Esophagus squamous epithelium (tissue), 4 donors: ENCODE measurements at regions not wholly inside any gene's neighbourhood (a gene's known extent, or its start where the extent isn't known, plus 50 kb on each side); places are given as distances from the start of the nearest gene placed in this dataset.

ENCODE experiments used
- POLR2A ChIP-seq, 4 donors: fragments of 450-650 bp; IDR thresholded peaks; one replicate each; pipeline ENCODE4 v1.6.1; 2017; ENCODE audit warnings: antibody characterized with exemption in 4 of 4, mild to moderate bottlenecking in 4 of 4, moderate library complexity in 3 of 4
- TF ChIP-seq, protein P1 (sequence below), 6 experiments: fragments of 450-650 bp in 4 of 6; fragments of 200-600 bp in 2 of 6; sonication (generic) in 2 of 6; IDR thresholded peaks; one replicate each; pipeline ENCODE4 v1.5.1; 2016 to 2019; ENCODE audit warnings: antibody characterized with exemption in 6 of 6, mild to moderate bottlenecking in 4 of 6, moderate library complexity in 4 of 6

DNA sequence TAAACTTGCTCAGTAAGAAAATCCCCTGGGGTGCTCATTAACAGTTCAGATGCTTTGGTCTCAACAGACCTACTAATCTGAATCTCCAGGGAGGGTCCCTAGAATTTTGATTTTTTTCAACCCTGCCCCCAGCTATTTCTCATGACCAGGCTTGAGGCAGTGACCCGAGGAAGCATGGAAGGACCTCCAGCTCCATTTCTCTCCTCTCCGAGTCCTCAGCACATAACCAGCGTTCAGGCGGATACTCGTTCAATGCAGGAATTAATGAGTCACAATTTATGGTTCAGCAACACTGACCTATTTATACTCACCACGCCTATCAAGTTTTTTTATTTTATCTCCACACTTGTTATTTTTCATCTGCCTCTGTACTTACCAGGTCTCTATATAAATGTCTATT is 369.2 kb upstream of the CDH4 start:
- TF ChIP-seq, protein P1, sequence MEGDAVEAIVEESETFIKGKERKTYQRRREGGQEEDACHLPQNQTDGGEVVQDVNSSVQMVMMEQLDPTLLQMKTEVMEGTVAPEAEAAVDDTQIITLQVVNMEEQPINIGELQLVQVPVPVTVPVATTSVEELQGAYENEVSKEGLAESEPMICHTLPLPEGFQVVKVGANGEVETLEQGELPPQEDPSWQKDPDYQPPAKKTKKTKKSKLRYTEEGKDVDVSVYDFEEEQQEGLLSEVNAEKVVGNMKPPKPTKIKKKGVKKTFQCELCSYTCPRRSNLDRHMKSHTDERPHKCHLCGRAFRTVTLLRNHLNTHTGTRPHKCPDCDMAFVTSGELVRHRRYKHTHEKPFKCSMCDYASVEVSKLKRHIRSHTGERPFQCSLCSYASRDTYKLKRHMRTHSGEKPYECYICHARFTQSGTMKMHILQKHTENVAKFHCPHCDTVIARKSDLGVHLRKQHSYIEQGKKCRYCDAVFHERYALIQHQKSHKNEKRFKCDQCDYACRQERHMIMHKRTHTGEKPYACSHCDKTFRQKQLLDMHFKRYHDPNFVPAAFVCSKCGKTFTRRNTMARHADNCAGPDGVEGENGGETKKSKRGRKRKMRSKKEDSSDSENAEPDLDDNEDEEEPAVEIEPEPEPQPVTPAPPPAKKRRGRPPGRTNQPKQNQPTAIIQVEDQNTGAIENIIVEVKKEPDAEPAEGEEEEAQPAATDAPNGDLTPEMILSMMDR (IDR thresholded peaks at IDR 0.05), result no peak
- no peak for TF ChIP-seq POLR2A (IDR thresholded peaks at IDR 0.05)
